ENCODE measurements at regions not wholly inside any gene's neighbourhood (a gene's known extent, or its start where the extent isn't known, plus 50 kb on each side); places are given as distances from the start of the nearest gene placed in this dataset.

DNA sequence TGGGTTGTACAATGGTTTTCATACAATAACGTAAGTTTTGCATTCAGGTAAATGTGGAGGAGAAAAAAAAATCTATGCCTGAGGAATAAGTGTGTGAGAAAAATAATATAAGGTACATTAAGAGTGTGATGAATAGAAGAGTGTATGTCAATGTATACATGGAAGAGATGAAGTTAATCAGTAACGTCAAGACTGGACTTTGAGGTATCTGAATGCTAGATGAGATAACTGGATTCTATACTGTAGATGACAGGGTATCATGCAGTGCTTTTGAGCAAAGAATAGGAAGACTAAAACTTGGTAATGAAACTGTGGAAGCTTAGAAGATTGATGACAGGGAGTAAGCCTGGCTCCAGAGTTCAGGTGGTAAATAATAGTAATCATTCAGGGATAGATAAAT is 666.7 kb upstream of the SGO1 start:
- TF ChIP-seq, protein P1, sequence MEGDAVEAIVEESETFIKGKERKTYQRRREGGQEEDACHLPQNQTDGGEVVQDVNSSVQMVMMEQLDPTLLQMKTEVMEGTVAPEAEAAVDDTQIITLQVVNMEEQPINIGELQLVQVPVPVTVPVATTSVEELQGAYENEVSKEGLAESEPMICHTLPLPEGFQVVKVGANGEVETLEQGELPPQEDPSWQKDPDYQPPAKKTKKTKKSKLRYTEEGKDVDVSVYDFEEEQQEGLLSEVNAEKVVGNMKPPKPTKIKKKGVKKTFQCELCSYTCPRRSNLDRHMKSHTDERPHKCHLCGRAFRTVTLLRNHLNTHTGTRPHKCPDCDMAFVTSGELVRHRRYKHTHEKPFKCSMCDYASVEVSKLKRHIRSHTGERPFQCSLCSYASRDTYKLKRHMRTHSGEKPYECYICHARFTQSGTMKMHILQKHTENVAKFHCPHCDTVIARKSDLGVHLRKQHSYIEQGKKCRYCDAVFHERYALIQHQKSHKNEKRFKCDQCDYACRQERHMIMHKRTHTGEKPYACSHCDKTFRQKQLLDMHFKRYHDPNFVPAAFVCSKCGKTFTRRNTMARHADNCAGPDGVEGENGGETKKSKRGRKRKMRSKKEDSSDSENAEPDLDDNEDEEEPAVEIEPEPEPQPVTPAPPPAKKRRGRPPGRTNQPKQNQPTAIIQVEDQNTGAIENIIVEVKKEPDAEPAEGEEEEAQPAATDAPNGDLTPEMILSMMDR (IDR thresholded peaks at IDR 0.05), result no peak
- no peak for ATAC-seq
- no peaks in the 10 kb centered on the region for H3K27me3 ChIP-seq
- H3K4me3 ChIP-seq, result no peak overlapping the region
- intact Hi-C loops (cut with DNase I), result no loop called here
- no peak for DNase-seq
- no peaks in the 10 kb centered on the region for H3K4me1 ChIP-seq
- H3K9me3 ChIP-seq, result no peaks in the 10 kb centered on the region
- H3K36me3 ChIP-seq, result no peaks in the 10 kb centered on the region
- no peak overlapping the region for H3K27ac ChIP-seq

DNA sequence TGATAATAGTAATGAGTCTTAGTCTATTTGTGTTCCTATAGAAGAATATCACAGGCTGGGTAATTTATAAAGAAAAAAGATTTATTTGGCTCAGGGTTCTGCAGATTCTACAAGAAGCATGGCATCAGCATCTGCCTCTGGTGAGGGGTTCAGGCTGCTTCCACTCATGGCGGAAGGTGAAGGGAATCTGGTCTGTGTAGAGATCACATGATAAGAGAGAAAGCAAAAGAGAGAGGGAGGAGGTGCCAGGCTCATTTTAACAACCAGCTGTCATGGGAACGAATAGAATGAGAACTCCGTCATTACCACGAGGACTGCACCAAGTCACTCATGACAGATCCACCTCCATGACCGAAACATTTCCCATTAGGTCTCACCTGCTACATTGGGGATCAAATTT is 664.0 kb upstream of the SGO1 start:
- no peak overlapping the region for H3K4me3 ChIP-seq
- no peak overlapping the region for H3K27ac ChIP-seq
- TF ChIP-seq, protein P1 (IDR thresholded peaks at IDR 0.05), result no peak
- intact Hi-C loops (cut with DNase I), result no loop called here
- H3K4me1 ChIP-seq, result no peaks in the 10 kb centered on the region
- no peaks in the 10 kb centered on the region for H3K36me3 ChIP-seq
- ATAC-seq (no peak), DNase-seq (no peak)
- H3K27me3 ChIP-seq, result no peaks in the 10 kb centered on the region
- H3K9me3 ChIP-seq, result no peaks in the 10 kb centered on the region

DNA sequence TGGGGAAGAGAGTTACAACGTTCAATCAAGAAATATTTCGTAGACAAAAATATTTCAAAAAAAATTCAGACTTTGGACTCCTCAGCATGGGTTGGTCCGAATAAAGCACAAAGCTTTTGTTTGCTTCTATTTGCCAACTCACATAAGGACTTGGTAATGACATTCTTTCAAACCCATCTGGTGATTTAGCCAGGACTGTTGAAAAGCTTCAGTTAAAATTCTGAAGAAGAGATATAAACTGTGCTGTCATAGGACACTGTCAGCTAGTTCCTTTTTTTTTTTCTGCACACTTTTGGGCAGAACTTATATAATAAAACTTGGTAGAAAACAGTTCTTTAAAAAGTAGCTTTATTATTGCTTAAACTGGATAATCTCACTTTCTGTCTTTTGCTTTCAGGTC is 660.8 kb upstream of the SGO1 start:
- no peak for ATAC-seq
- H3K4me1 ChIP-seq, result no peaks in the 10 kb centered on the region
- TF ChIP-seq, protein P1 (IDR thresholded peaks at IDR 0.05), result no peak
- no peak overlapping the region for H3K27ac ChIP-seq
- DNase-seq, result no peak
- H3K27me3 ChIP-seq, result no peaks in the 10 kb centered on the region
- H3K9me3 ChIP-seq, result no peaks in the 10 kb centered on the region
- H3K36me3 ChIP-seq, result no peaks in the 10 kb centered on the region
- no peak overlapping the region for H3K4me3 ChIP-seq
- intact Hi-C loops (cut with DNase I), result no loop called here

DNA sequence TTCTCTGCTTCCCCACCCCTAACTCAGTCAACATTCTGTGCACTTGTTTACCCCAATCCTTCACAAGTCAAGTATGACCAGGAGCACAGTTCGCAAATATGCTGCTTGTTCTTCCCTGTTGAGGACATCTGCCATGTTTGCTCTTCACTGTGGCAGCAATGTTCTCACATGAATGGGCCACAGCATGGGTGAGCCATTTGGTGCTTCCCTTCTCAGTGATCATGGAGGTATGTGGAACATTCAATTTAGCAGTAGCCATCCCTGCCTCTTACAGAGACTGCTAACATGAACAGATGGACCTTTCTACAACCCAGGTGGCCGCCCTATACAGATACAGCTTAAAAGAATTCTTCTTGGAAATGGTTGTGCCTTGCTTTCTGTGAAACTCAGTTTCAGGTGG is 660.1 kb upstream of the SGO1 start:
- Histone ChIP-seq H3K27me3 (no peaks in the 10 kb centered on the region), H3K36me3 (no peaks in the 10 kb centered on the region), H3K9me3 (no peaks in the 10 kb centered on the region), H3K4me1 (no peaks in the 10 kb centered on the region), H3K27ac (no peak overlapping the region), H3K4me3 (no peak overlapping the region)
- ATAC-seq (no peak), DNase-seq (no peak)
- intact Hi-C loops (cut with DNase I), result no loop called here
- TF ChIP-seq, protein P1 (IDR thresholded peaks at IDR 0.05), result no peak

DNA sequence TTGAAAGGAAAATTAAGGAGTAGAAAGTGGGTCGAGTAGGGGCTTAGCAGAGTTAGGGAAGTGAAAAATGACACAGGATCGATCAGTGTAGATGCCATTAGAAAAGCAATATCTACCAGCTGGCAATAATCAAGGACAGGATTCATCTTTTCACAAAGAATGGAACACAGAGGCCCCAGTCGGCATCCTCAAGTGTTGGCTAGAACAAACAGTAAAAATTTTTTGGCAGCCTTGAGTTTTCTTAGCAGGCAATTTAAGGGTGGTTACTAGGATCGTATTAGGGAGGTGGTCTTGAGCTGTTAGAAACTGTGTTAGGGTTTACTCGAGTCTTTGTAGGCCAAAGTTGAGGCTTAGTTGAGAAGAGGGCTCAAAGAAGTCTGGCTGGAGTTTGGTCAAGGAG is 658.8 kb upstream of the SGO1 start:
- H3K27ac ChIP-seq, result no peak overlapping the region
- H3K9me3 ChIP-seq, result no peaks in the 10 kb centered on the region
- H3K36me3 ChIP-seq, result no peaks in the 10 kb centered on the region
- DNase-seq (no peak), ATAC-seq (no peak)
- TF ChIP-seq, protein P1 (IDR thresholded peaks at IDR 0.05), result no peak
- intact Hi-C loops (cut with DNase I), result no loop called here
- no peaks in the 10 kb centered on the region for H3K4me1 ChIP-seq
- no peaks in the 10 kb centered on the region for H3K27me3 ChIP-seq
- H3K4me3 ChIP-seq, result no peak overlapping the region

Data from left lung (tissue), 4 donors.